Spleen (tissue), 11 donors: ENCODE measurements at regions not wholly inside any gene's neighbourhood (a gene's known extent, or its start where the extent isn't known, plus 50 kb on each side); places are given as distances from the start of the nearest gene placed in this dataset.

Experiments
- DNase-seq: peaks from one replicate; pipeline ENCODE4 v3.0.0-alpha.2; 2020
- H3K27ac ChIP-seq, 8 donors: fragments of 200-600 bp; sonication (generic) in 7 of 8; 1 replicate in 4 of 8; 2 replicates in 4 of 8; pipeline versions ENCODE4 v1.5.0 to v1.8.0; 2016 to 2021; ENCODE audit warnings: inconsistent platforms in 4 of 8, mild to moderate bottlenecking in 4 of 8, moderate library complexity in 1 of 8
- H3K27me3 ChIP-seq, 7 donors: fragments of 200-600 bp; sonication (generic) in 6 of 7; replicated peaks in 1 of 7; 1 replicate in 4 of 7; 2 replicates in 3 of 7; pipeline versions ENCODE4 v1.5.0 to v1.8.0; 2016 to 2021; ENCODE audit warnings: inconsistent platforms in 3 of 7, mild to moderate bottlenecking in 1 of 7
- H3K36me3 ChIP-seq, 6 donors: fragments of 200-600 bp; sonication (generic) in 5 of 6; 1 replicate in 4 of 6; 2 replicates in 2 of 6; pipeline versions ENCODE4 v1.5.0 to v1.8.0; 2016 to 2021; ENCODE audit warnings: inconsistent platforms in 2 of 6
- H3K4me1 ChIP-seq, 6 donors: fragments of 200-600 bp; sonication (generic) in 5 of 6; 1 replicate in 3 of 6; 2 replicates in 3 of 6; pipeline versions ENCODE4 v1.5.0 to v1.8.0; 2016 to 2021; ENCODE audit warnings: inconsistent platforms in 3 of 6
- H3K4me3 ChIP-seq, 8 donors: fragments of 200-600 bp; sonication (generic) in 7 of 8; 1 replicate in 4 of 8; 2 replicates in 4 of 8; pipeline versions ENCODE4 v1.5.0 to v1.8.0; 2016 to 2021; ENCODE audit warnings: inconsistent platforms in 4 of 8, mild to moderate bottlenecking in 4 of 8, moderate library complexity in 2 of 8
- H3K9me3 ChIP-seq, 8 donors: fragments of 200-600 bp; sonication (generic) in 7 of 8; 1 replicate in 4 of 8; 2 replicates in 4 of 8; pipeline versions ENCODE4 v1.5.0 to v1.8.0; 2016 to 2021; ENCODE audit warnings: inconsistent platforms in 4 of 8
- POLR2A ChIP-seq, 3 donors: fragments of 450-650 bp; IDR thresholded peaks; one replicate each; pipeline ENCODE4 v1.5.1; 2017; ENCODE audit warnings: antibody characterized with exemption in 3 of 3, mild to moderate bottlenecking in 1 of 3
- POLR2AphosphoS5 ChIP-seq, 3 donors: sonication (generic); formaldehyde crosslinking; IDR thresholded peaks; one replicate each; pipeline ENCODE4 v1.5.1; 2017; ENCODE audit warnings: antibody characterized with exemption in 3 of 3
- WGBS, 5 donors: extraction: QIAGEN DNeasy Blood & Tissue Kit in 3 of 5; methylation state at CpG; one replicate each; pipeline versions ENCODE4 v1.1.5 to v1.1.7; 2013 to 2018; 5-methylcytosine and 5-hydroxymethylcytosine counted together
- intact Hi-C: fragments of 100-400 bp; cut with DNase I; formaldehyde crosslinking; loops from one replicate; pipeline ENCODE4 v1.15.0; 2023; ENCODE audit warnings: low total_unique reads
- TF ChIP-seq, protein P1 (sequence below), 11 experiments: fragments of 200-600 bp in 7 of 11; fragments of 450-650 bp in 4 of 11; sonication (generic) in 4 of 11; IDR thresholded peaks in 8 of 11; conservative IDR thresholded peaks in 3 of 11; 1 replicate in 7 of 11; 2 replicates in 4 of 11; pipeline versions ENCODE4 v1.4.0 to v1.8.0; 2016 to 2021; ENCODE audit warnings: antibody characterized with exemption in 11 of 11, inconsistent platforms in 4 of 11, mild to moderate bottlenecking in 1 of 11
- donor health status: healthy with polysubstance abuse.
- donor health status: DM: no; HTN: no; CAD: no; lungs with moderate emphysema.
- donor health status: DM: no; HTN: no; CAD: no.
- donor health status: Bipolar disorder and iron deficiency.
- donor health status: healthy.
- donor health status: DM: no; HTN: no; CAD: no.
- donor health status: DM: yes; HTN: yes; CAD: no.

DNA sequence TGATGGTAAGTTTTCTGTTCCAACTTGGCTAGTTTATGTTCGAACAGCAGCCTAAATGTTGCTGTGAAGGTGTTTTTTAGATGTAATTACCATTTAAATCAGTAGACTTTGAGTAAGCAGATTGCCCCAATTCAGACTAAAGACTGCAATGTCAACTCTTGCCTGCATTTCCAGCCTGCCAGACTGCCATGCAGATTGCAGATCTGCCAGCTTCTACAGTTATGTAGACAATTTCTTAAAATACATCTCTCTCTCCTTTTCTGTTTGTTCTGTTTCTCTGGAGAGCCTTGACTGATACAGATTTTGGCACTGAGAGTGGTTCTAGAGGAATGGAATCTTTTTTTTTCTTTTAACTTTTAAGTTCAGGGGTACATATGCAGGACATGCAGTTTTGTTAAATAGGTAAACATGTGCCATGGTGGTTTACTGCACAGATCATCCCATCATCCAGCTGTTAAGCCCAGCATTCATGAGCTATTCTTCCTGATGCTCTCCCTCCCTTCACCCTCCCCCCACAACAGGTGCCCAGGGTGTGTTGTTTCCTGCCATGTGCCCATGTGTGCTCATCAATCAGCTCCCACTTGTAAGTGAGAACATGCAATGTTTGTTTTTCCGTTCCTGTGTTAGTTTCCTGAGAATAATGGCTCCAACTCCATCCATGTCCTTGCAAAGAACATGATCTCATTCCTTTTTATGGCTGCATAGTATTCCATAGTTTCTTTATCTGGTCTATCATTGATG is 227.8 kb downstream of the CPE start:
- intact Hi-C loops, result no loop called here
- TF ChIP-seq POLR2A (IDR thresholded peaks at IDR 0.05), result no peak
- no peak for TF ChIP-seq POLR2AphosphoS5 (IDR thresholded peaks at IDR 0.05)
- TF ChIP-seq, protein P1, sequence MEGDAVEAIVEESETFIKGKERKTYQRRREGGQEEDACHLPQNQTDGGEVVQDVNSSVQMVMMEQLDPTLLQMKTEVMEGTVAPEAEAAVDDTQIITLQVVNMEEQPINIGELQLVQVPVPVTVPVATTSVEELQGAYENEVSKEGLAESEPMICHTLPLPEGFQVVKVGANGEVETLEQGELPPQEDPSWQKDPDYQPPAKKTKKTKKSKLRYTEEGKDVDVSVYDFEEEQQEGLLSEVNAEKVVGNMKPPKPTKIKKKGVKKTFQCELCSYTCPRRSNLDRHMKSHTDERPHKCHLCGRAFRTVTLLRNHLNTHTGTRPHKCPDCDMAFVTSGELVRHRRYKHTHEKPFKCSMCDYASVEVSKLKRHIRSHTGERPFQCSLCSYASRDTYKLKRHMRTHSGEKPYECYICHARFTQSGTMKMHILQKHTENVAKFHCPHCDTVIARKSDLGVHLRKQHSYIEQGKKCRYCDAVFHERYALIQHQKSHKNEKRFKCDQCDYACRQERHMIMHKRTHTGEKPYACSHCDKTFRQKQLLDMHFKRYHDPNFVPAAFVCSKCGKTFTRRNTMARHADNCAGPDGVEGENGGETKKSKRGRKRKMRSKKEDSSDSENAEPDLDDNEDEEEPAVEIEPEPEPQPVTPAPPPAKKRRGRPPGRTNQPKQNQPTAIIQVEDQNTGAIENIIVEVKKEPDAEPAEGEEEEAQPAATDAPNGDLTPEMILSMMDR (IDR thresholded peaks at IDR 0.05 in 8 of 11, conservative IDR thresholded peaks at IDR 0.05 in 3 of 11), result no peak
- Histone ChIP-seq H3K4me1 (peaks cover 0 to 3% (median 0%) of the 10 kb centered on the region in 6 donors), H3K9me3 (no peaks in the 10 kb centered on the region), H3K36me3 (no peaks in the 10 kb centered on the region), H3K4me3 (no peak overlapping the region), H3K27ac (no peak overlapping the region), H3K27me3 (no peaks in the 10 kb centered on the region)
- WGBS, 5 donors, result 68 to 86% (median 77%) methylated on average over 2 of the region's 2 CpGs
- DNase-seq, result no peak

DNA sequence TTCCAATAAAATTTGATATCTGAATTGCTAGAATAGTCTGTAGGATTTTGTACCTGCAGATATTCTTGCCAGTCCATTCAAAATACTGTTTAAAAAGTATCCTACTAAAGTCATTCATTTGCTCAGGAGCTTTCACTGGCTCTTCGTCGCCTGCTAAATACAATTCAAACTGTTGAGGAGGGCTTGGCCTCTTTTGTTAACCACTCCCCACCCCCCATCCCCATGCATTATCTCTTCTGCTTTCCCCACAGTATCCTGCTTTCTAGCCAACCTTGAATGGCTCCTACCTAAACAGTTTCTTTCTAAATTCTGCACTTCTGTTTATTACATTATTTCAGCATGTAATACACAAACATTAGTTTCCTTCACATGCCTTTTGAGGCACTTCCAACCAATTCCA is 230.8 kb downstream of the CPE start:
- WGBS, 5 donors, result 91 to 99% (median 92%) methylated on average over 2 of the region's 2 CpGs
- peaks cover 0 to 3% (median 0%) of the 10 kb centered on the region in 6 donors for H3K4me1 ChIP-seq
- no peaks in the 10 kb centered on the region for H3K9me3 ChIP-seq
- intact Hi-C loops, result no loop called here
- H3K27ac ChIP-seq, result no peak overlapping the region
- no peaks in the 10 kb centered on the region for H3K27me3 ChIP-seq
- no peak for TF ChIP-seq POLR2AphosphoS5 (IDR thresholded peaks at IDR 0.05)
- TF ChIP-seq POLR2A (IDR thresholded peaks at IDR 0.05), result no peak
- TF ChIP-seq, protein P1 (IDR thresholded peaks at IDR 0.05 in 8 of 11, conservative IDR thresholded peaks at IDR 0.05 in 3 of 11), result no peak
- H3K36me3 ChIP-seq, result no peaks in the 10 kb centered on the region
- no peak overlapping the region for H3K4me3 ChIP-seq
- no peak for DNase-seq

DNA sequence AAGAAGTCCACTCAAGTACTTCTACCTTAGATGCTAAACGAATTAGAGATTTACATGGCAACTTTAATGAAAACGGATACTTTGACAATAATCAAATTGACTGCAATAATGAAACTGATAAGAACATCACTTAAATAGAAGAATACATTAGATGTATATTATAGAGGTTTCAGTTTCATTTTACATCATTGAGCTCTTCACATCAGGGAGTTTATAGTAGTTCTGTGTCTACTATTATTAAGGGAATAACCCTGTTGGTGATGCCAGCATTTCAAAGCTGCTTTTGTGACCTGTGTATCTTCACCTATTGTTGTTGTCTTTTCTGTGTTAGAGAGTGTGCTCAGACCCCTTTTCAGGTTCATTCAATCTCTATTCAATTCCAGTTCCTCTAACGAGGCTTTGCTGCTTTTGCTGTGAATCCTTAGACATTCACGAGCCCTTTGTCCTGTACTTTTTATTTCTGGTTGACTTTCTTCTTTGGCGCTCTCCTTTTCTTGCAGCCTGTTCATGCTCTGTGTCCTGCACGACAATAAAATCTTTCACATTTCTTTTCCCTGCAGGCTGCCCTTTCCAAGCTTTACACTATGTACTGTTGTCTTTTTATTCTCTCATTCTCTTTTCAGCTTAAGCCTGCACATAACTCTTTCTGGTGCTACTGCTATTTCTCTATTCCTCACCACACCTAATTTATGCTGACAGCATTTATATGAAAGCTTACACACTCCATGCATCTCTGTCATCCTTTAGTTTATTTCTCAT is 232.1 kb downstream of the CPE start:
- no peaks in the 10 kb centered on the region for H3K9me3 ChIP-seq
- intact Hi-C loops, result no loop called here
- no peaks in the 10 kb centered on the region for H3K36me3 ChIP-seq
- no peak for DNase-seq
- no peak for TF ChIP-seq POLR2A (IDR thresholded peaks at IDR 0.05)
- no peak for TF ChIP-seq POLR2AphosphoS5 (IDR thresholded peaks at IDR 0.05)
- TF ChIP-seq, protein P1 (IDR thresholded peaks at IDR 0.05 in 8 of 11, conservative IDR thresholded peaks at IDR 0.05 in 3 of 11), result no peak
- no peak overlapping the region for H3K27ac ChIP-seq
- peaks cover 0 to 3% (median 0%) of the 10 kb centered on the region in 6 donors for H3K4me1 ChIP-seq
- H3K27me3 ChIP-seq, result no peaks in the 10 kb centered on the region
- 70 to 87% (median 74%) methylated on average over 6 of the region's 6 CpGs for WGBS, 5 donors
- H3K4me3 ChIP-seq, result no peak overlapping the region

DNA sequence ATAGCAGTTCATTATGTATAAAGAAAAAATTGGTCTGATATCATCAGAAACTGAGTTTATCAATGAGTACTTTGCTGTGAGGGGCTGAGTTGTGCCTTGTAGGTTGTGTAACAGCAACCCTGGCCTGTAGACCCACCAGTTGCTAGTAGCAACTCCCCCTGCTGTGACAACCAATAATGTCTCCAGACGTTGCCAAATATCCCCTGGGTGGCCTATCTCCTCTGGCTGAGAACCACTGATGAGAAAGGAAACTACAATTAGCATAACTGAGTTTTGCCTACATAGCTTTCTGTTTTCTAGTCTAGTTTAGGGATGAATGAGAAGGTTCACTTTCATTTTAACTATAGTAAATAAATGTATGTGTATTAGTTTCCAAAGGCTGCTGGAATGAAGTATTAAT is 234.1 kb downstream of the CPE start:
- Histone ChIP-seq H3K9me3 (peaks cover 0 to 2% (median 0%) of the 10 kb centered on the region in 8 donors), H3K36me3 (no peaks in the 10 kb centered on the region), H3K4me3 (no peak overlapping the region), H3K27ac (no peak overlapping the region), H3K4me1 (peaks cover 0 to 3% (median 0%) of the 10 kb centered on the region in 6 donors), H3K27me3 (no peaks in the 10 kb centered on the region)
- 8 to 30% (median 13%) methylated on average over 1 of the region's 1 CpG for WGBS, 5 donors
- TF ChIP-seq, protein P1 (IDR thresholded peaks at IDR 0.05 in 8 of 11, conservative IDR thresholded peaks at IDR 0.05 in 3 of 11), result no peak
- no peak for TF ChIP-seq POLR2A (IDR thresholded peaks at IDR 0.05)
- TF ChIP-seq POLR2AphosphoS5 (IDR thresholded peaks at IDR 0.05), result no peak
- intact Hi-C loops, result no loop called here
- no peak for DNase-seq
